KOPT-K1 (cell line): ENCODE measurements at regions not wholly inside any gene's neighbourhood (a gene's known extent, or its start where the extent isn't known, plus 50 kb on each side); places are given as distances from the start of the nearest gene placed in this dataset.

ENCODE experiments used
- H3K27ac ChIP-seq: fragments of 200-600 bp; sonication (generic); 2 replicates; pipeline ENCODE4 v1.5.1; 2016; ENCODE audit warnings: antibody characterized with exemption, mild to moderate bottlenecking, low read depth, low read length; ENCODE audit not compliant: poor library complexity, severe bottlenecking
- H3K36me3 ChIP-seq: fragments of 200-600 bp; sonication (generic); 2 replicates; pipeline ENCODE4 v1.5.1; 2017; ENCODE audit warnings: antibody characterized with exemption, mild to moderate bottlenecking, low read length, moderate library complexity; ENCODE audit not compliant: insufficient read depth
- H3K9me3 ChIP-seq: fragments of 200-600 bp; sonication (generic); 2 replicates; pipeline ENCODE4 v1.5.1; 2017; ENCODE audit warnings: antibody characterized with exemption, low read length, mild to moderate bottlenecking; ENCODE audit not compliant: insufficient read depth, poor library complexity, severe bottlenecking

GRCh38 chr9:80437825-80438224, 866.1 kb downstream of the TLE4 start:
- Histone ChIP-seq H3K9me3 (no peaks in the 10 kb centered on the region), H3K27ac (no peak overlapping the region)

DNA sequence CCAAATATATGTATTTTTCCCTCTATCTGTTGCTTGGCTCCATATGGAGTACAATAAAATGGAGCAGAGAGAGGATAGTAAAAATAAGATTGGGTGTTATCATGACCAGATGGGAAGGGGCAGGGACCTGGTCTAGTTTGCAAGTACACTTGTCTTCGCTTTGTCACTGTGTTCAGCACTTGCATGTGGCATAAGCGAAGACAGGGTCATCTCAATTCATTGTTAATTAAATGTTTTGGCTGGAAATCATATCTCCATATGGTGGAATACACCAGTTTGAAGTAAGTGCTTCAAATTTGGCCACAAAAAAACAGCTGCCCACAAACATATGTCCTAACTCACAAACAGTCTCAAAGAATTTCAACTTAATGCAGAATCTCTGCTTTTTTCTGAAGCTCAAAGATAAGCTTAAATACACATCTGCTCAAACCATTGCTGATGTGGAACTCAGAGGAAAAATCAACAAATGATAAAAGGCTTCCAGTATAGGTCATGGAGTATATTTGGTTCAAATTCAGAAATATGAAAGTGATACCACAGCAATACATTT, 865.4 kb downstream of the TLE4 start:
- no peaks in the 10 kb centered on the region for H3K36me3 ChIP-seq
- H3K27ac ChIP-seq, result no peak overlapping the region

More at GRCh38 chr9:80437825-80438224, 866.1 kb downstream of the TLE4 start:
- H3K36me3 ChIP-seq, result no peaks in the 10 kb centered on the region

DNA sequence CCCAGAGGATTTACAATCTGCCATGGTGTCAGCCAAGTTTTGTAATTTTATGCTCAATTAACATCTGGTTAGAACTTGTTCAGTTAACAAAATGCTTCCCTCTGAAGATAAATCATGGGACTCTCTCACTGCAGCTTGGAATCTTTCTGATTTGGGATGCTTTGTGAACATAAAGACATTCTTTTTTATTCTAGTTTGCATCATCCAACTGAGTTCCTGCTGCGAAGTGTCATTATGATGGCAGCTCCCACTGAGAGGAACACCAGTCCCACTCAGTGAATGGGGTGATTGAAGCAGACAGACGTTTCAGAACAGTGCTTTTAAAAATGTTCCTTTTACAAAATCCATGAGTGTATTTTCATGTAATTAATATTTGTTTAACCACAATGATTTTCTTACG, 863.8 kb downstream of the TLE4 start:
- H3K27ac ChIP-seq, result no peak overlapping the region
- H3K36me3 ChIP-seq, result no peaks in the 10 kb centered on the region
- H3K9me3 ChIP-seq, result no peaks in the 10 kb centered on the region

More for the DNA sequence above, 865.4 kb downstream of the TLE4 start:
- no peaks in the 10 kb centered on the region for H3K9me3 ChIP-seq

GRCh38 chr9:80426992-80427391, 855.2 kb downstream of the TLE4 start:
- H3K9me3 ChIP-seq, result no peaks in the 10 kb centered on the region
- H3K27ac ChIP-seq, result no peak overlapping the region
- H3K36me3 ChIP-seq, result no peaks in the 10 kb centered on the region

GRCh38 chr9:80417211-80417773, 845.5 kb downstream of the TLE4 start:
- Histone ChIP-seq H3K36me3 (no peaks in the 10 kb centered on the region), H3K27ac (no peak overlapping the region), H3K9me3 (peaks cover 14% of the 10 kb centered on the region)

- H3K27ac ChIP-seq, result no peak overlapping the region
- no peaks in the 10 kb centered on the region for H3K9me3 ChIP-seq
- H3K36me3 ChIP-seq, result no peaks in the 10 kb centered on the region
Measured at GRCh38 chr9:80410106-80410505, 838.3 kb downstream of the TLE4 start.

DNA sequence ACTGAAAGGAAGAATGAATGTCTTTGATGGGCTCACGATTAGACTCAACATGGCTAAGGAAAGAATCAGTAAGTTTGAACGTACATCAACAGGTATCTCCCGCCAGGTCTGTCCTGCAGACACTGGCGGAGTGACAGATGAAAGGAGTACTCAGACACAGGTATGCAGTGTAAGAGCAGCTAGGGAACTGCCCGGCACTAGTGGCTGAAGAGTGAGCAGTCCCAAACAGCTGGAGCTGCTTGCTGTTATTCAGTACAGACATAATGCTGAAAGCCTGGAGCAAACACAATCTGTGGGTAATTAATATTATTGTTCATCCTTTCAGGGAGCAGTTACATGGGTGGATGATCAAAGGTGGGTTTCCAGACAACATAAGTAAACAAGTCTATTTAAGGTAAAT, 835.5 kb downstream of the TLE4 start:
- no peaks in the 10 kb centered on the region for H3K36me3 ChIP-seq
- no peak overlapping the region for H3K27ac ChIP-seq
- no peaks in the 10 kb centered on the region for H3K9me3 ChIP-seq

DNA sequence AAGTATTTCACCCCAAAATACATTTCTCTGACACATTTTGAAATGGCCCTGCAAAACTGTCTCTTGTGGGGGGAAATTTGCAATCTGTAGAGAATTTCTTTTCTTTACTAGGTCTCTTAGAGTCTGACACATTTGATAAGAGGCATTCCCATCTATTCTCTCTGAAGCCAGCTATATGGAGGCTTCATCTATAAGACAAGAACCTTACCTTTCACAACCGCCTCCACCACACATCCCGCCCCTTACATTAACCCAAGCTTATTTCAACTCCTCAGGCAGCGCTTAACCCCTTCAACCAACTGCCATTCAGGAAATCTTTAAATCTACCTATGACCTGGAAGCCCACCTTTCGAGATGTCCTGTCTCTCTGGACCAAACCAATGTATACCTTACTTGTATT, 829.5 kb downstream of the TLE4 start:
- no peak overlapping the region for H3K27ac ChIP-seq
- no peaks in the 10 kb centered on the region for H3K36me3 ChIP-seq
- no peaks in the 10 kb centered on the region for H3K9me3 ChIP-seq

DNA sequence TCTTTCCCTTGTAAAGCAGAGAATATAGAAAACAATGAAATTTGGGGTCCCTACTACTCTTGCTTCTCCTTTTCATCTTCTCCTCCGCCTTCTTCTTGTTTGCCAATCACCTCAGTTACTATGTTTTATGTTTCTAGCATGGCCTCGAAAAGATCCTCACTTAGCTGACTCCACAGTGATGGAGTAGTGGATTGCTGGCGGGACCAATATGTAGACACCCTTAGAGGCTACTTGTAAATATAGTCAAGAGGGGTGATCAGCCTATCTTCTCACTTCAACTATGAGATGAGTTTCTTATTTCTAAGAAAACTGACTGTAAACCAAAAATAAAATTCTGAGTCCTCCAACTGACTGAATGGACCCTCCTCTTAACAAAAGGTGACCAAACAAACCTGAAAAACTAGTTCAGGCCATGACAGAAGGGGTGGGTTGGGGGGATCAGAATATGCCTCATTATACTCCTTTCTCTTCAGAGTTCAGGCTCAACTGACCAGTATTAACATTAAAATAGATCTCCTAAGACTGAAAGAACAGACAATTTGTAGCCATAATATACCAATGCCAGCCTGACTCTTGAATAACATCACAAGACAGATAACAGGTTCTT, 829.0 kb downstream of the TLE4 start:
- Histone ChIP-seq H3K36me3 (no peaks in the 10 kb centered on the region), H3K27ac (no peak overlapping the region), H3K9me3 (no peaks in the 10 kb centered on the region)

DNA sequence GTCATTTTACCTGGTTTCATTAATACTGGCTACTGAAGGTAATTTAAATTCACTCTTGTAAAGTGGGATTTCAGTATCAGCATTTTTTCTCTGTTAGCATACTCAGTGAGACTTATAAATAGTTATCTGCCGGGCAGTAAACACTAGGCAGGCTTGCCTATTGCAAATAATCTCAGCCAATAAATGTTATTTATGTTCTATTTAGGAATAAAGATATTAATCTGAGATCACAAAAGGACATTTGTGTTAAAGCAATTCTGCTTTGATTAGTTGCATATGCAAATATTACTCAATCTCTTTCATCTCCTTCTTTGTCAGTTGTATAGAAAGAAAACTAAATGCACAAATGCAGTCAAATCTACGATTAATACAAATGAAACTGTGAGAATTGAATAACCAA, 827.8 kb downstream of the TLE4 start:
- Histone ChIP-seq H3K27ac (no peak overlapping the region), H3K36me3 (no peaks in the 10 kb centered on the region), H3K9me3 (no peaks in the 10 kb centered on the region)

- H3K27ac ChIP-seq, result no peak overlapping the region
- H3K36me3 ChIP-seq, result no peaks in the 10 kb centered on the region
- H3K9me3 ChIP-seq, result no peaks in the 10 kb centered on the region
Measured at GRCh38 chr9:80387828-80388227, 816.1 kb downstream of the TLE4 start.

DNA sequence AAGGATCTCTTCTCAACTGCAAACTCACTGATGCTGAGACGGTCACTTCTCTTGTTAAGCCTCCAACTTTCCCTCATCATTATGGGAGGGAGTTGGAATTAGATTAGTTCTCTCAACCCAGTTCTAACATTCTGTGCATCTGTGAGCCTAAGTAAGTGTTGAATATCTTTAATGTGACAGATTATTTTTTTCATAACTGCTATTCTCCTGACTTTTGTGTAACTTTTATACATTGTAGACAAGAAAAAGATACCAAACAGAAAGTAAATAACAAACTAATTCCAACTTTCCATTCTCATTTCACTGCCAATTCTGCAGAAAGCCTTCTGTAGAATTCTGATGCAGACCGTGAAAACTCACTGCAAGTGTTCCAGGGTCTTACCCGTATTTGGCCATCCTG, 813.5 kb downstream of the TLE4 start:
- no peaks in the 10 kb centered on the region for H3K36me3 ChIP-seq
- no peaks in the 10 kb centered on the region for H3K9me3 ChIP-seq
- H3K27ac ChIP-seq, result no peak overlapping the region

DNA sequence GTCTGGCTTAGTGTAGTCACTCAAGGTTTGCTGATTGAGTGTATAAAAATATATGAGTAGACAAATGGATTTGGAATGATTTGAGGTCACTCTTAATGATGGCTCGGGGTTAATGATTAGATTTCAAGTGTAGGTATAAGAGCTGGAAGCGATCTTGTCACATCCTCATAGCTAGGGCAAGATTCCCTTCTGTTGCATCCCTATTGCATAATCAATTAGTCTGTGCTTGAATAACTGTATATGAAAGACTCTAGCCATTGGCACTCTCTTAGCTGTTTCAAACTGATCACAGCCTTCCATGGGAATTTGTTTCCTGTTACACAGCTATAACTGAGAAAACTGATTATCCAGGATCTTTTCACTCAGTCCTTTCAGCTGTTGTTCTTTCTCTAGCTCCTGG, 811.6 kb downstream of the TLE4 start:
- no peak overlapping the region for H3K27ac ChIP-seq
- no peaks in the 10 kb centered on the region for H3K36me3 ChIP-seq
- H3K9me3 ChIP-seq, result no peaks in the 10 kb centered on the region

DNA sequence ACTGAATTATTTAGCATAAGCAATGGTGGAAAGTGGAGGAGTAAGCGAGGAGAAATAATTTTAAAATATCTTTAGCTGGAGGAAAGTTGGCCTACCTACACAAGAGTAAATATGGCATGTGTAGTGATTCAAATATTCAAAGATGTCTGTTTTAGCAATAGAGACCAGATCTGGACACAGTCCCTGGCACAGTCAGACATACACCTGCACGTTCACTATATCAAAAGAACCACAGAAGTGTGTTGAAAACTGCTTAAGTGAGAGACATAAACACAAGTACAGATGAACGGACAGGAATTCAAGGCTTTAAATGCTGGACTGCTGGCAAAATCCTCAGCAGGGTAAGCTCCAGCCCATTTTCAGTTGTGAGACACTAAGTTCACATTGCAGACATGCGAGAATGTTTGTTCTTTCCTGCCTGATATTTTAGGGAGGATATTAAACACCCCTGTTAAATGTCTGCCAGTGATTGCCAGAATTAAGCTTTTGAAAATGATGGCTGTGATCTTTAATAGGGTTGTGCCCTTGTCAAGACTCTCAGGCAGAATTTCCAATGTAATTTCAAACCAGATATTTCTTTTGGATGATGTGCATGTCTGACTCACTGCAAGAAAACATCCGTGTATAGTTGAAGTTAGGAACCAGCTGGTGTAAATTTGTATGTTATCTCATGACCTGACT, 810.6 kb downstream of the TLE4 start:
- no peak overlapping the region for H3K27ac ChIP-seq
- no peaks in the 10 kb centered on the region for H3K36me3 ChIP-seq
- H3K9me3 ChIP-seq, result no peaks in the 10 kb centered on the region

GRCh38 chr9:80380301-80380700, 808.5 kb downstream of the TLE4 start:
- H3K36me3 ChIP-seq, result no peaks in the 10 kb centered on the region
- no peak overlapping the region for H3K27ac ChIP-seq
- no peaks in the 10 kb centered on the region for H3K9me3 ChIP-seq
